GM21737 (cell line): ENCODE measurements at regions not wholly inside any gene's neighbourhood (a gene's known extent, or its start where the extent isn't known, plus 50 kb on each side); places are given as distances from the start of the nearest gene placed in this dataset.

ENCODE experiments used
- ATAC-seq: cut with Tn5 transposase; IDR thresholded peaks from one replicate; pipeline ENCODE4 v1.9.1; 2021; ENCODE audit warnings: mild to moderate bottlenecking, moderate library complexity; ENCODE audit not compliant: unreplicated experiment

DNA sequence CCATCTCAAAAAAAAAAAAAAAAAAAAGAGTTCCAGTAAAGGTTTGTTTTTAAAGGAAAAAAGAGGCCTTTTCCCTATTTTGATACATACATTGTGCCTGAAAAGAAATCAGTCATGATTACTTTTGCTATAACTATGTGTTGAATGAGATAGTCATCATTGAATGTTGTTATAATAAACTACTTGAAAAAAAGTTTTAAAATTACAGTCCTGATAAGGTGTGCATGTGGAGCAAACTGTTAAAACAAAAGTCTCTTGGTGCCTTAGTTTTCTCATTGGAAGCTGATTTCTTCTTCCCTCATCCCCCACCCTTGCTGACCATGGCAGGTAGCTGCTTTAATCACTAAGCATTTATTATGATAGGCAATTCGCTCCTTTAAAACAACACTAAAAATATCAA, 172.3 kb upstream of the TBCA start:
- no peak for ATAC-seq

DNA sequence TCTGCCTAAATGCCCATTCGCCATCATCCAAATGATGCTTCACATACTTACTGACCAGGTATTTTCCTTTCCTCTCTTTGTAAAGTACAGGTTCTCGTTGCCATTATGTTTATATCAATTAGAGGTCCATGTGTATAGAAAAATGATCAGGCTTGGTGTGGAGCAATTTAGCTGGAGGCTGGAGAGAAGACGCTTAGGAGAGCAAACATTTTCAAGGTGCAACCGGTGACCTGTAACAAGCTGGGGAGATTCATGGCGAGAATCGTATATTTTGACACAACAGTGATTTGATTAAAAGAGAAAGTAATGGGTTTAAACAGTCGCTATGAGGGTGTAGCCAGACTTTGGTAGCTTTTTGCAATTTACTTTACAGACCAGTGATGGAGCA, 170.9 kb upstream of the TBCA start:
- ATAC-seq, result no peak

DNA sequence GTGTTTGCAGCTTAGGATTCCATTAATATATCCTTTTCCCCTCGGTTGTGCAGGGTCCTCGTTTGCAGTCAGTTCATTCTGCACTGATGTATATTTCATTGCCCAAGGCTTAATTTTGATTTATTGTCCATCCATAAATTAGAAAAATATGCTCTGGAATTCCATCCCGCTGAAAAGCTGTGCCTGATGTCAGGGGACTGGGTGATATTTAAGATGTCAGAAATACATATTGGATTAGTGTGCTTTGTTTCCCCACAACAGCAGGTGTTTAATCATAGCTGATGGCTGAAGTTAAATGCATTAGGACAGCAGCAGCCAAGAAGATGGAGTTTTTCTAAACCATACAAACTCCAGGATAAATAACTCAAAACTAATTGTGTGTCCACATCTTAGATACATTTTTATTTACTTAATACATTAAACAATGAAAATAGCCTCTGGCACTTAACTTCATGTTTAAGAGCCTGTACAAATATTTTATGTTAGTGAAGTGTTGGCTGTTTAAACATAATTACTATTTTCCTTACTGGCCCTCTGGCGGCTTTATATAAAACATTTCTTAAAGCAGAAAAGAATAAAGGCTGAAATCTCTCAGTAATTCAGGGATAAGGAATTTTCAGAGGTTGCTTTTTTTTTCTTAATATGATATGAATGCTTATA, 170.4 kb upstream of the TBCA start:
- no peak for ATAC-seq

DNA sequence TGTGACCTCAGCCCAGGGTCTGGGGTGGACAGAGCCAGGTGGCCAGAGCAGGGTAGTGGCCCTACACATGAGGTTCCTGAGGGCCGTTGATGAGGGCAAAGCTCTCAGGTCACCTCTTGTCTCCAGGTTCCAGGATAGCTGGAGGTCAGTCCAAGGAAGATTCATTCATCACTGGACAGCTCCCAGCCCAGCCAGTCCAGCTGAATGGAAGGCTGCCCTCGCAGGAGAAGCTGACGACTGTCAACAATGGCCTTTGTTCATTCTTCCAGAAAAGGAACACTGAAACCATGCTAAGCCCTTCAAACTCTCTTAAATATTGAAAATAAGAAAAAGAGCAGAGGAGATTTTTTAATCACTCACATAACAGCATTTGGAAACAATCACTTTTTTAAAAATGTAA, 169.7 kb upstream of the TBCA start:
- ATAC-seq, result no peak

DNA sequence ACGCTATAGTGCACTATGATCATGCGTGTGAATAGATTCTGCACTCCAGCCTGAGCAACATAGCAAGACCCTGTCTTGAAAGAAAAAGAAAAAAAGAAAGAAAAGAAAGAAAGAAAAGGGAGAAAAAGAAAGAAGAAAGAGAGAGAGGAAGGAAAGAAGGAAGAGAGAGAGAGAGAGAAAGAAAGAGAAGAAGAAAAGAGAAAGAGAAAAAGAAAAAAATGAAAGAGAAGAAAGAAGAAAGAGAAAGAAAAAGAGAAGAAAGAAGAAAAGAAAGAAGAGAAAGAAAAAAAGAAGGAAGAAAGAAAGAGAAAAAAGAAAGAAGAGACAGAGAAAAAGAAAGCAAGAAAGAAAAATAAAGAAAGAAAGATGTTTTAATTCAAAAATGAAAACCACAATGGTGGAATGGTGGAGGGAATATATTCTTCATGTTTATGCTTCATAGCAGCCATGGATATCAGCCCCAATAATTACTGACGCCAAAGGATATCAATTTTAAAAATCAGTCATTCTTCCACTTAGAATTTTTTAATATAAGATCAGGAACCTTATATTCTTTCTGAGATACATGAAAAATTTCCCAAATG, 168.7 kb upstream of the TBCA start:
- ATAC-seq, result no peak

DNA sequence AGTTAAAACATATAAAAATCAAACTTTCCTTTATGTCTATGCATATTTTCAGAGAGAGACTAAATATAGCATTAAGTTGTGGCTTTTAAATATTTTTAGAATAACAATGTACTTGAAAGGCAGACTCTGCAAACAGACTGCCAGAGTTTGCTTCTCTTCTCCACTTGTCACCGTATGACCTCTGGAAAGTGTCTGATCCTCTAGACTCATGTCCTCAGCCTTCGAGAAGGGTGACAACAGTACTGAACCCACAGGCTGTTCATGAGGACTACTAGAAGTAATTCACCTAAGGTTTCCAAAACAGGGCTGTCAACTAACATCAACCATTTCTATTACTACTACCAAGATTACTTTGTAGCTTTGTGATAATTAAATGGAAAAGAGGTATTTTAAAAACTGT, 167.7 kb upstream of the TBCA start:
- ATAC-seq, result no peak

DNA sequence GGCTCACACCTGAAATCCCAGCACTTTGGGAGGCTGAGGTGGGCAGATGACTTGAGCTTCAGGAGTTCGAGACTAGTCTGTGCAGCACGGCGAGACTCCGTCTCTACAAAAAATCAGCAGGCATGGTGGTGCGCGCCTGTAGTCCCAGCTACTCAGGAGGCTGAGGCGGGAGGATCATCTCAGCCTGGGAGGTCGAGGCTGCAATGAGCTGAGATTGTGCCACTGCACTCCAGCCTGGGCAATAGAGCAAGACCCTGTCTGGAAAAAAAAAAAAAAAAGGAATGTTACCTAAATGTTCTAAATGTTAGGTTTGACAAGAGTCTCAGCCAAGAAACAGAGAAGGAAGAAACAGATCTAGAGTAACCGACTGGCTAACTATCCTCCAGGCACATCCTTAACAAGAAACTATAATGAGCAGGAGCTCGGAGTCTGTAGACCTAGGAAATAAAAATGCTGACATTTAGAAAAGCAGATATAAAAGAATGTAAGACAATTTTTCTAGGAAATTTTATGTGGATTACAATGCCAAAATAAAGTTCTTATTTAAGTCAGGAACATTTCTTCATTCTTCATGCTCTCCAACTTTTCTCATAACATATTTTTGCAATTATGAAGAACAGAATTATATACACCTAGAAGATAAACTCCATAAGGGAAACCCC, 166.6 kb upstream of the TBCA start:
- no peak for ATAC-seq

DNA sequence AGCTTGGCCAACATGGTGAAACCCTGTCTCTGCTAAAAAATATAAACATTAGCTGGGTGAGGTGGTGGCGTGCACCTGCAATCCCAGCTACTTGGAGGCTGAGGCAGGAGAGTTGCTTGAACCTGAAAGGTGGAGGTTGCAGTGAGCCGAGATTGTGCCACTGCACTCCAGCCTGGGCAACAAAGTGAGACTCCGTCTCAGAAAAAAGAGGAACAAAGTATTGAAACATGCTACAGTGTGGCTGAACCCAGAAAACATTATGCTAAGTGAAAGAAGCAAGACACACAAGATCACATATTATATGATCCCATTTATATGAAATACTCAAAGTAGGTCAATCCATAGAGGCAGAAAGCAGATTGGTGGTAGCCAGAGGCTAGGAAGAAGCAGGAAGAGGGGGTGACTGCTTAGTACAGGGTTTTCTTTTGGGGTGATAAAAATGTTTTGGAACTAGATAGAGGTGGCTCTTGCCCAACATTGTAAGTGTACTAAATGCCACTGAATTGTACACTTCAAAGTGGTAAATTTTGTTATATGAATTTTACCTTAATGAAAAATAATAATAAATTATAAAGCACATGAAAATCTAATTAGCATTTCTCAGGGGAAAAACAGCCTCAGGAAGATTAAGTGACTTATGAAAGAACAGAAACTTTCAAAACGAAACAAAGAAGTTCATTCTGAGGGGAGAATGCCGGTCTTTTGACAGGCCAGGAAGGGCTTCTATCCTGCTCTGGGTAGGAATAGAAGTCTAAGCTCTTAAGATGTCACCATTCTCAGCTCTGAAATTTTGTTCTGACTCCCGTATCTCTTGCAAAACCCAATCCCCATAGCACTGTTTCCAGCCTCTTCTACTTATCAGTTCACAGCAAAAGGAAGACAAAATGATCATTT, 161.1 kb upstream of the TBCA start:
- peak; percentile 75 for ATAC-seq

DNA sequence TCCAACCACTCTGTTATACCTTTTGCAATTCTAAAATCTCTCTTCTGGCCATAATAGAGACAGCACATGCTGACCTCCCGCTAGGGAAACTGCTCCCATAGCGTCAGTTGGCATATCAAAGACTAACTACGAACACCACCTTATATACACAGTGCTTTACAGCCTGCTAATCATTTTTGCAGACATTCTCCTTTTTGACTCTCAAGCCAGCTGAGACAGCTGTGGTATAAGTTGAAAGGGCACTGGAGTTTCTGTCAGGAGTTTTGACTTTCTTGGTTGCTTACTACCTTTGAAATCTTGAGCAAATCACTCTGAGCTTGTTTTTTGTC, 160.2 kb upstream of the TBCA start:
- ATAC-seq, result peak; percentile 31

DNA sequence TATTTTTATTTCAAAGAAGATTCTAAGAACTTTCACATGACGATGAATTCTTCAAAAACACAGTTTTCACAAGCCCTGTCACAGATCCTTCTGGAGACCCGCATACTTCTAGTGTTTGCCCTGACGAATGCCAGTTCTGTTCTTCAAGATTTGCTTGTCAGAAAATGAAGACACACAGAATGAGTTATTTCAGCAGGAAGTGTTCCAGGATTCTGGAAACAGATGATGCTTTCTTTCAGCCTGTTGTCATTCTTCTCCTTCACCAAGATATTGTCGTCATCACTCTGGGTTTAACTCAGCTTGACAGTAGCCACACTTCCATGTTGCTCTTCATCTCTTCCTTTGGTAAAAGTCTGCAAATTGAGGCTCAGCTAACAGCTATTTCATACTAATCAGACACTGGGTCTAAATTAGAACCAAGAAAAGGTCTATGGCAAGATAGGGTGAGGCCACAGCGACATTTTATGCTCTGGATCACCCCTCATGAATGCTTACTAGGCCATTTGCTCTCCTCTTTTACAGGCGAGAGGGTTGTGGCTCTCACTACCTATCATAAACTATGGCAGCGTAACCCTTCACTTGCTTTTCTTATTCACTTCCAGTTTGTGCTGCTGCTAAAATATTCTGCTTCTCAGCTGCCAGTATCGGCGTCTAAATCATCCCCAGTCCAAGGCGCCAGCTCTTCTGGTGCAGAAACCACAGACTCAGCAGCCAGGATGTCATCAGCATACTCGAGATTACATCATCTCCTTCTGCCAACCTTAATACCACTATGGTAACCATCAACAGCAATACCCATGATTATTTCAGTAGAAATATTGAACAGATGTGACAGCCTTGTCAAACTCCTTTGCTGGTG, 159.6 kb upstream of the TBCA start:
- ATAC-seq, result peak; percentile 56

DNA sequence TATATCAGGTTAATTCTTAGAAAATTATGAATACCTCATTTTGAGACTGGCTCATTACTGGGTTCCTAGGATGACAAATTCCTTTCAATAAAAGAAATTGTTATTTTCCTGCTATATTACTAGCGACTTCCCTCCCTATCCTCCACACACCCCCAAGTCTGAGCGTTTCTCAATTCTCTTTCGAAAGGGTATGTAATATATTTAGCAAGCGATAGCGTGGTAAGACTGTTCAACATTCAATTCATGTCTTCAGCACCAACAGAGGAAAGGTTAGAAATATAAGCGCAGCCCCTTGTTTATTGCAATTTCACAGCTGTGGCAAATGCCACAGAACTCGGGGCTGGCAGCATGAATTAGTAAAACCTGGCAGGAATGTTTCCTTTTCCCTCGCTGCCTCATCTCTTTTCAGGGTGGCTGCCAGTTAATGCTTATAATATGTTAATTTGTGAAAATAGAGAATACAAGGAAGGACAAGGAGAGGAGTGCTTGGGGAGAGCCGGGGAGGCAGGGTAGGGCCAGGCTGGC, 152.7 kb upstream of the TBCA start:
- no peak for ATAC-seq

DNA sequence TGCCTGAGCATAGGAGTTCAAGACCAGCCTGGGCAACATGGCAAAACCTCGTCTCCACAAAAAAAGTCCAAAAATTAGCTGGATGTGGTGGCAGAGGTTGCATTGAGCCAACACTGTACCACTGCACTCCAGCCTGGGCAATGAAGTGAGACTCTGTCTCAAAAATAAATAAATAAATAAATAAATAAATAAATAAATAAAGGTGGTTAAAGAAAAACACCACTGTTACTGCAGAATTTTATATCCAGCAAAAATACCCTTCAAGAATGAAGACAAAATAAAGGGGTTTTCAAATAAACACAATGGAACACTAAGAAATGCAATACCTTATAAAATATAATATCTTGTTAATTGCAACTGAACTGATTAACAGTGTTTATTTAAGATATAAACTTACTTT, 150.2 kb upstream of the TBCA start:
- no peak for ATAC-seq

DNA sequence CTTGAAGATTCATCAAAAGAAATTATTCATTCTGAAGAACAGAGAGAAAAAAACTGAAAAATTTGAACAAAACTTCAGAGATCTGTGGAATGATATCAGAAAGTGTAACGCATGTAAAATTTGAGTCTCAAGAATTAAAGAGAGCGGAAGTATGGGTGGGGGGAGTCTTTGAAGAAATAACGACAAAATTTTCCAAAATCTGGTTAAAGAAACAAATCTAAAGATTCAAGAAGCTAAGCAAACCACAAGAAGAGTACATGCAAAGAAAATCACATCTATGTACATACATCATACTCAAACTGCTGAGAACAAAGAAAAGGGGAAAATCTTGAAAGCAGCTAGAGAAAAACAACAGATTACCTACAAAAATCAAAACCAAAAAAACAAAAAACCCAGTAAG, 149.4 kb upstream of the TBCA start:
- ATAC-seq, result no peak

DNA sequence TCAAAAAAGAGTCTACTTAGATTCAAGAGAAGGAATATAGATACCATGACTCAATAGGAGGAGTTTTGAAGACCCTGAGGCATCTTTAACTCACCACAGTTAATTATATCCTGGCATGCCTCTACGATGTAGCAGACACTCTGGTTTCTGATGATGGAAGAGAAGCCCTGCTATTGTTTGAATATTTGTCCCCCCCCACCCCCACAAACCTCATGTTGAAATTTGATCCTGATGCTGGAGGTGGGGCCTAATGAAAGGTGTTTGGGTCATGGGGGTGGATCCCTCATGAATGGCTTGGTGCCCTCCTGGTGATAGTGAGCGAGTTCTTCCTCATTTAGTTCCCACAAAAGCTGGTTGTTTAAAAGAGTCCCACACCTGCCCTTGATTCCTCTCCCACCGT, 147.9 kb upstream of the TBCA start:
- ATAC-seq, result no peak

DNA sequence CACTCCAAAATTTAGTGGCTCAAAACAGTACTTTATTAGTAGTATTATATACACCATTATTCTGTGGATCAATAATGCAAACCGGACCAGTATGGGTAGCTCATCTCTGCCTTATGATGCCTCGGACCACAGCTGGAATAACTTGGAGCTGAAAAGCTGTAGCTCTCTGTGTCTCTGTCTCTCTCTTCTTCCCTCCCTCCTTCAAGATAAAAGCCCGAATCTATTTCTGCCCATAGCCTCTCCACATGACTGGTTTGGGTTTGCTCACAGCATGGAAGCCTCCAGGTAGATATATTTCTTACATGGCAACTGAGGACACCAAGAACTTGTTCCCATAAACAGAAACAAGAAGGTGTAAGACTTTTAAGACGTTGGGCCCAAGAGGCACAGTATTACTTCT, 147.5 kb upstream of the TBCA start:
- ATAC-seq, result no peak

DNA sequence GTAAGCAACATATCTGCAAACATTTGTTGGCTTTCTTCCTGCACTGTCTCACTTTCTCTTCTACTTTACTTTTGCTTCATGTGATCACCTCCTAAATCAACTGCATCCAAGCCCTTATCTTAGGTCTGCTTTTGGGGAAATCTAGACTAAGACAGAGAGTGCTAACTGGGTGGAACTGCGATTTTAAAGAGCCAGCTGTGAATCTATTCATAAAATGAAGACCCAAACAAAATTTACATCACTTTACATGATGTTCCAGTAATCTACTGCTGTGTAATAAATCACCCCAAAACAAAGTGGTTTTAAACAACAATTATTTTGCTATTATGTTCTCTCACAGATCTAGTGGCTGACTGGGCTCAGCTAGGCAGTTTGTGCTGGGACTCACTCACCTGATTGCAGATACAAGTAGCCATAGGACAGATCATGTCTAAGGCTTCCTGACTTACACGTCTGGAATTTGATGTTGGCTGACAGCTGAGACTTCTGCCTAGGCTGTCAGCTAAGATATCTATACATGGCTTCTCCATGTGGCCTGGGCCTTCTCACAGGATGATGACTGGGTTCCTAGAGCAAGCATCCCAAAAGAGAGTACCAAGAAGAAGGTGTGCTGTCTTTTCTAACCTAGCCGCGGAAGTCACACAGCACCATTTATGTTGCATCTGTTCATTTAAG, 145.1 kb upstream of the TBCA start:
- no peak for ATAC-seq

DNA sequence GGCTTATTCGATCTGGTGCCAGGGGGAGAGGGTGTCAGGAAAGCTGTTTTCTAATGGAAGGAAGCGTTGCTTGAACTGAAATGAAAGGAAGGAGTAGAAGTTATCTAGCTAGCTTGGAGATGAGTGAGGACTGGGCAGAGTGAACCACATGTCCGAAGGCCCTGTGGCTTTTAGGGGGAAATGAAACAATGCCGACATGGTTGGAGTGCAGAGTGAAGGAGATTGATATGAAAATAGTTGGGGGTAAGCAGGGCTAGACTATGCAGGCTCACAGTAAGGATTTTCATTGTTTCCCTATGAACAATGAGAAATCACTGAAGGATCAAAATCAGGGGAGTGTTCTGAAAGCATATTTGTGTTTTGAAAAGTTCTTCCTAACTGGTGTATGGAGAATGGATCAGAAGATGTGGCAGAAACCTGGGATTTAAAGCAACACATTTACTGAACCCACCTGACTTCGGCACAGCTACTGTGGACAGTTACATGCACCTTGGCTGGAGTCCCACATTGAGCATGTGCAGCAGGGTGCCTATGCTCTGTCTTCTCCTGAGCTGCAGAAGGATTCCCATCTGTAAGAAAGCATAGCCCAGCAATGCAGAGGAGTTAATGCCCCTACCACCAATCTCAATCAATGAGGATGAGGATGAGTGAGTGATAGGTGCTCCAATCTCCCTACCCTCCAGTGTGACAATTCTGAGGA, 144.4 kb upstream of the TBCA start:
- no peak for ATAC-seq

DNA sequence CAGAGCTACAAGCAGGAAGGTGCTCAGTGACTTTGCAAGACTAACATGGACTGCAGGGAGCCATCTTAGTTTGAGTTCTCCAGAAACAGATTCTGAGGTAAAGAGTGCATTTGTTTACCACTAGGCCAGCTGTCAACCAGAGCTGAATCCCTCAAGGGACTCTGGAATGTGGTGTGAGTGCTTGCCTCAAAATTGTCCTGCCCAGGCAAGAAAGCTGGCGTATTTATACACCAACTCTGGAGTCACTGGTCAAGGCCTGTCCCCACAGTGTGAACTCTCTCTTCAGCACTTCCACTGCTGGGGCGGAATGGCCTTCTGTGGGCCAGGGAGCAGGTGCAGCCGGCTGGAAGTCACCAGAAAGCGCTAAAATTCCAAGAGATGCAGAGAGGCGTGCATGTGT, 139.2 kb upstream of the TBCA start:
- no peak for ATAC-seq

DNA sequence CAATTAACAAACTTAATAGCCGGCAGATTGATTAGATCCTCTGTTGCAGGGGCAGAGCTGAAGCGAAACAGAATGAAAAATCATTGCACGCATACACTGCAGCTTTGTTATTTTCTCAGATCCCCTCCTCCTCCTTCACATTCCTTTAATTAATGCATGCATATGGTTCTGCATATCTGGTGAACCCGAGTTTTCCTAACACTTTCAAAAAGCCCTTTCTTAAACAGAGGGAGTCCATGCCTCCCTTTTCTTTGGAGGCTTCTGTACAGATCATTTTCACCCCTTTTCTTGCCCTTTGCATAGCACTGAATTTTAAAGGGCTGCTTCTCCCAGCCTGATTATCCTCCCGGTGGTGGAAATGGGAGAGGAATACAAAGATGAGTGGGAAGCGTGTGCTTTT, 136.6 kb upstream of the TBCA start:
- no peak for ATAC-seq
